ELF-1 (cell line): ENCODE measurements at regions not wholly inside any gene's neighbourhood (a gene's known extent, or its start where the extent isn't known, plus 50 kb on each side); places are given as distances from the start of the nearest gene placed in this dataset.
"Not testable (repeated sequence)": the region's sequence is repeated elsewhere in the genome, so short reads cannot be mapped to it uniquely, and the experiment has no call there.

Experiments used
- DNase-seq: peaks from one replicate; pipeline ENCODE4 v3.0.0-alpha.2; 2016; ENCODE audit warnings: low read depth, low spot score

DNA sequence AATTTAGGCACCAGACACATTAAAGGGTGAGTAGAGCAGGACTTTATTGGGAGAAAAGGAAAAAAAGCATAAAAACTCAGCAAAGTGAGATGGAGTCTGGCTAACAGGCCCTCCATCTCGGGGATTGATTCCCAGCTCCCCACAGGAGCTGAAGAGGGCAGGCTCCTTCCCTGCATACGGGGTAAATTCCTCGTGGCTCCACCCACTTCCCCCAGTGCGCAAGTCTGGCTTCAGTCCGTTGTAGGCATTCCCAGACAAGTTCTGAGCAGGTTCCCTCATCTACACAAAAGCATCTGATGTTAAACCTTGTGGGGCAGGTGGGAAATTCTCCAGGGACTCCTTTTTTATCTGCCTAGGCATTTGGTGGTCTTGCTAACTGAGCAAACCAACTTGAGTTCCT, 722.6 kb downstream of the ZNF385D start:
- DNase-seq, result no peak

DNA sequence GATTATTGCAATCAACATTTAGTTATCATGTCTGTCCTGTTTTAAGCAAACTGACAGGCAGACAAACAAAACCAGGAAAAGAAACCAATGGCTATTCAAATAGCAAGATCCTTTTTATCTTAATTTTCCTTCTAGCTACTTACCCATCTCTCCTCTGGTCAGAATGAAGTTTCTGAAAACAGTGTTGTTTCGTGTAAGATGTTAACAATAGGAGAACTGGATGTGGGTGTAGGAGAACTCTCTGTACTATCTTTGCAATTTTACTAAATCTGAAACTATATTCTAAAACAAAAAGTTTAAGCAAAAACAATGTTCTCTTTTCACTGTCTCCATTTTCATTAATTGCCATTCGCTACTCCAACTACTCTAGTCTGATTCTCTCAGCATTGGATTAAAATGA, 726.4 kb downstream of the ZNF385D start:
- no peak for DNase-seq

DNA sequence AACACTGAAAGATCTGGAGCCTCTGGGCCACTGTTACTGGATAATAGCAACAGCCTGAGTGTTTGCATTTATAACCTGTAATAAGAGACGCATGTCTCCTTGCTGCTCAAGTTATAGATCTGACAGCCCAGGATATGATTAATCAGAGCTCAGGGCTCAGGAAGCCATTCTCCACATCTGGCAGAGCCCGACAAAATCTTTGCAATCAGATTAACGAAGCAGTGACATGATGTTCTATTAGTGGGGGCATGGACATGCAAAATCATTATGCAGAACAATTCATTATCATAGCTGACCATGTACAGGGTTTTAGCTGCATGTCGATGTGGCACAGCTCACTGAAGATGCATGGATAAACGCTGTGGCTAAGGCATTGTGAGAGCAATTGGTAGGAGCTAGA, 730.3 kb downstream of the ZNF385D start:
- no peak for DNase-seq

DNA sequence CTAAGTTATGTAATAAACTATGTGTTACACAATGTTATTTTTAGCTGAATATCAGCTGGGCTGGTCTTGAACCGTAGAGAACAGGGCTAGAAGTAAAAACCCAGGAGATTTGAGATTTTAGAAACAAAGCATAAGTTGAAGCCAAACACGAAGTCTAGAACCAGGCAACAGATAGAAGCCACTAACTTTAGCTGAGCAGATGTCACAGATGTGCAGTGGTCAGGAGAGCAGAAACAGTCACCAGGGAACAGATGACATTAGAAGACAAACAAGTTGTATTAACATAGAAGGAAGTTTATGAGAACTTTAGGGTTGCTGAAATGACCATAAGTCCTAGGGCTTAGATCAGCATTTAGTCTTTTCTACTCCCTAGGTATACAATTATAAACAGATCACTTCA, 731.0 kb downstream of the ZNF385D start:
- DNase-seq, result no peak

DNA sequence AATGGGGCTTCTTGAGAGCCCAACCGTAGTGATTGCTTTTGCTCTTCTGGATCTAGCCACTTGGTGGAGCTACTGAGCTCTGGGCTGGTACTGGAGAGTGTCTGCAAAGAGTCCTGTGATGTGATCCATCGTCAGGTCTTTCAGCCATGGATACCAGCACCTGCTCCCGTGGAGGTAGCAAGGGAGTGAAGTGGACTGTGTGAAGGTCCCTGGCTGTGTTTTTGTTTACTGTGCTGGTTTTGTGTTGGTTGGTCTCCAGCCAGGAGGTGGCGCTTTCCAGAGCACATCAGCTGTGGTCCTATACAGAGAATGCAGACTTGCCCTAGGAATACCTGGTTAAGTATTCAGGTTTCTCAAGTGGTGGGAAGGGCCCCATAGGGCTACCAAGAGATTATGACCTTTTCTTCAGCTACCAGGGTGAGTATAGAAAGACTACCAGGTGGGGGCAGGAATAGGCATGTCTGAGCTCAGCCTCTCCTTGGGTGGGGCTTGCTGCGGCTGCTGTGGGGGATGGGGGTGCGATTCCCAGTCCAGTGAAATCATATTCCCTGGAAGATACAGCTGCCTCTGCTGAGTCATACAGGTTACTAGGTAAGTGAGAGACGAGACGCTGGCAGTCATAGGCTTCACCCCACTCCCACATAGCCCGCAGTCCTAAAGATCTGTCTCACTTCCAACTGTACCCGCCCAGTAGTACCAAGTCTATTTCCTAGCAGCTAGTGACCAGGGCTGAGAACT, 733.7 kb downstream of the ZNF385D start:
- DNase-seq, result peak; percentile 80

DNA sequence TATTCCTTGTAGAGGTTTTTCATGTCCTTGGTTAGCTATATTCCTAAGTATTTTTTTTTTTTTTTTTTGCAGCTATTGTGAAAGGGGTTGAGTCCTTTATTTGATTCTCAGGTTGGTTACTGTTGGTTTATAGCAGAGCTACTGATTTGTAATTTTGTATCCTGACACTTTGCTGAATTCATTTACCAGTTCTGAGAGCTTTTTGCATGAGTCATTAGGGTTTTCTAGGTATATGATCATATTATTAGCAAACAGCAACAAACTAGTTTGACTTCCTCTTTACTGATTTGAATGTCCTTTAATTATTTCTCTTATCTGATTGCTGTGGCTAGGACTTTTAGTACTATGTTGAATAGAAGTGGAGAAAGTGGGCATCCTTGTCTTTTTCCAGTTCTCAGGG, 737.4 kb downstream of the ZNF385D start:
- DNase-seq, result no peak

DNA sequence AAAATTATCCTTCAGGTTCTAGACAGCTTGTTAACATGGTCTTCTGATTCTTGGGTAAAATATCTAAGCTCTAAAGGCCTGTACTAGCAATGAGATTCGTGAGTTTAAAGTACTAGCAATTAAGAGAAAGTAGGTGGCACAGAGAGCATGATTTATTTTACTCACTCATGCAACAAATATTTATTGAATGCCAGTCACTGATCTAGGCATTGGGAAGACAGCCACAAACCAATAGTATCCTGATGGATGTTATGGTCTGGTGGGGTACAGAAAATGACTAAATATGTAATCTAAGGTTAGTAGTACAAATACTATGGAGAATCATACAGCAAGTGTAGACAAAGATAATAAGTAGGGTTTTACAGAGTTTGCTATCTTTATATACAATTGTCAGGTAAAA, 751.3 kb downstream of the ZNF385D start:
- no peak for DNase-seq

DNA sequence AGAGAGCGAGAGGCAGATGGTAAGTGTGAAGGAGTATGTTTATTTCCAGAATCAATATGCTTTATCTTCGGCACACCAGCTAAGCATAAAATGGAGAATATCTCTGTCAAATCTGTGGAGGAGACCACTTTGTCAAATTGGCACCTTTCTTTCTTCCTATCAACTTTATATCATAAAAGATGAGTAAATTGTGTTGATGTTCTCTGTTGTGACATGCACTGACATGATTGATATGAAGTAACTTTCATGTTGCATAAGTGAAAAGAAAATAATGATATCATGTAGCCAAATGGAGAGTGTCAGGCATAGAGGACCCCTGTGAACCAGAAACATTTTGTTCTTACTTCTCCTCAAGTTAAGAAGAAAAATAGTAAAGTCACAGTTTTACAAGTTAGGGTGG, 753.8 kb downstream of the ZNF385D start:
- DNase-seq, result no peak

DNA sequence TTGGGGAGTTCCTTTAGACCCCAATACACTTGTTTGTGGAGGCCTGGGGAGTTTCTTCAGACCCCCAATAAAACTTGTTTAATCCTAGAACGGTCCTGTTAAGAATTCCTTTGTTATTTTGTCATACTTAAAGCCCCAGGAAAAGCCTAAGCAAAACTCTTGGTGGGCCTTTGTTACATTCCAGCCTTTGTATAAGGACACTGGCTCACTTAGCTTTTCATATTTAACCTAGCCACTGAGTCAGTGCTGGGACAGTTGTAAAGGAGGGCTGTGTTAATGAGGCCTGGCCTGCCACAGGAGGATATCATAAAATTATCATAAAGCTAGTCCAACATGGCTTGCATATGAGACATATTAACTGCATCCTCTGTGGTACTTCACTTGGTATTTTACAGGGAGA, 760.1 kb downstream of the ZNF385D start:
- DNase-seq, result no peak

DNA sequence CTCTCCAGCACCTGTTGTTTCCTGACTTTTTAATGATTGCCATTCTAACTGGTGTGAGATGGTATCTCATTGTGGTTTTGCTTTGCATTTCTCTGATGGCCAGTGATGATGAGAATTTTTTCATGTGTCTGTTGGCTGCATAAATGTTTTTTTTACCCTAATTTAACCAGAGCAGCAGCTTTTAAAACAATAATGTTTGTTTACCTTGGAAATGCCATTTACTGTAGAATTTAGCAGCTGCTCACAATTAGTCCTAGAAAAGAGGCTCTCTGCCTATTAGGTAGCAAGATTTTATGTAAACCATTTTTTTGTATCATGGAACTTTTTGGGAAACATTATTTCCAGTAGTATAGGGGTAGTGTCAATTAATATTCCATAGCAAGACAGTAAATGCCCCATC, 761.4 kb downstream of the ZNF385D start:
- not testable (repeated sequence) for DNase-seq

DNA sequence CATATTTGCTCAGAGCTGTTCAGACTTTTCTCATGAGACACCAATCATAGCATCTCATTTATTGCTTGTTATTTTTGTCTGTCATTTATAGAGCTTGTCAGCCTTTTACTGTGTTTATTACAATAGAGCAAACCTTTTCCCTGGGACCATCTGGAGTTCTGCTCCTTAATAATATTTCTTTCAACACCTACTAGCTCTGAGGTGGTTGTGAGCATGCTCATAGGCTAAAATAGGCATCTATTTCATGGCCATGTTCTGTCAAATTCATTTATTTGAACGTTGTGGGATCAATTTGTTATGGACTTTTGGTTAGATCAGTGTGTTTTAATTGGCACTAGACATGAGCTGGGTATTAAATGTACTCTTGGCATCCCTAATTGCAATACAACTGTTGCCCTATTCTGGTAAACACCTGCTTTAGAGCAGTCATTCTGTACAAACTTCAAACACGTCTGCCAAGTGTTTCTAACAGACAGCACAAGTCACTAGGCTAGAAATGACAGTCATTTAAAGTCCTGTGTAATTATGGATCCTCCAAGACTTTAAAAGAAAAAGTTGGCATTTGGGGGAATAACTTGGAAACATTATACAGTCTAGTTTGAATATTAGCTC, 766.3 kb downstream of the ZNF385D start:
- DNase-seq, result no peak

DNA sequence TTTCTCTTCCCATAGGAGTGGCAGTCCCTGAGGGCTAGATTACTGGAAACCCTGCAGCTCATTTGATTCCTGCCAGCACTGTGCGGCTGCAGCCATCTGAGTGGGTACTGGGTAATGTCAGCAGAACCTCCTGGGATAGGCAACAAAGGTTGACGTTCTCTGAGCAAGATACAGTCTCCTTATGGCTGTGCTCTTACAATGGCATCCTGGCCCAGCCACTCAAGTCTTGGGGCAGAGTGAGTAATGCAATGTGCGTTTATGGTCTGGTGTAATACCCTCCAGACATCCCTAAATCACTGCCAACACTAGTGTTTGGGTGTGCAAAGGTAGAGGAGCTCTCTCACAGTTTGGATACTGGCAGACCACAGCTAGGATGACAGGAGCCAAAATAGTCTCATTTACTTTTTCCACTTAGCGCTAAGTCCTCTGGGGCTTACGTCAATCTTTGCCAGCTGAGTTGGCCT, 775.8 kb downstream of the ZNF385D start:
- peak; percentile 16 for DNase-seq

DNA sequence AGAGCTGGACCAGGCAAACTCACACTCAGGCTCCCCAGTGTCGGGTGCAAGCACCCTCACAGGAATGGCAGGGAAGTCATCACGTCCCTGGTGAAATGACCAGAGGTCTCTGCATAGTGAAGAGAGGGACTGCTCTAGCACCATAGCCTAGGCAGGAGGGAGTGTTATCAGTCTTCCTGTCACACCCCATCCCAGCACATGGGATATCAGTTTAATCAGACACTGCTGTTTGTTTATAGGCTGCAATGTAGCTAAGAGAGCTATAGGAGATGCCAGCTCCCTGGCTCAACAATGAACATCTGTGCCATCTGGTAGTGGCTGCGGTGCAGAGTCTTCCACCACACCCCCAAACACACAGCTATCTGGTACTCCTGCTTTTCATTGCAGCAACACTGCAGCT, 776.6 kb downstream of the ZNF385D start:
- DNase-seq, result no peak

DNA sequence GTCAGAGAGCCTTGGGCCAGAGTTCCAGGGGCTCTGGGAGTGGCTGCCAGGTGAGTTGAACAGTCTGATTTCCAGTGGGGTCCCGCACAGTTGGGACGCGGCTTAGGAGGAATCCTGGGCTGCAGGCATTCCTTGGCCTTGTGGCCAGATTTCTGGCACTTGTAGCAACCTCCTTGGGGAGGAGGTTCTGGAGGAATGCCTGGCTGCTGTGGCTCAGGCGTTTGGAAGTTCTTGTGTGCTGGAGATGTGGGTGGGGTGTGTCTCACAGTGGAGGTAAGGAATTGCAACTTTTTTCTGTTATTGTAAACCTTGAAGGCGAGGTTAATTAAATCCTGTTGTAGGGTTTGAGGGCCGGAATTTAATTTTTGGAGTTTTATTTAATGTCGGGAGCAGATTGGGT, 780.2 kb downstream of the ZNF385D start:
- DNase-seq, result not testable (repeated sequence)

DNA sequence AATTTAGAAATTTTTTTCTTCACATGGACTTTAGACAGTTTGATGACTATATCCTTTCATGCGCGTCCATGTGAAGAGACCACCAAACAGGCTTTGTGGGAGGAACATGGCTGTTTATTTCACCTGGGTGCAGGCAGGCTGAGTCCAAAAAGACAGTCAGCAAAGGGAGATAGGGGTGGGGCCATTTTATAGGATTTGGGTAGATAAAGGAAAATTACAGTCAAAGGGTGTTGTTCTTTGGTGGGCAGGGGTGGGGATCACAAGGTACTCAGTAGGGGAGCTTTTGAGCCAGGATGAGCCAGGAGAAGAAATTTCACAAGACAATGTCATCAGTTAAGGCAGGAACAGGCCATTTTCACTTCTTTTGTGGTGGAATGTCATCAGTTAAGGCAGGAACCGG, 781.5 kb upstream of the SGO1 start:
- DNase-seq, result not testable (repeated sequence)

DNA sequence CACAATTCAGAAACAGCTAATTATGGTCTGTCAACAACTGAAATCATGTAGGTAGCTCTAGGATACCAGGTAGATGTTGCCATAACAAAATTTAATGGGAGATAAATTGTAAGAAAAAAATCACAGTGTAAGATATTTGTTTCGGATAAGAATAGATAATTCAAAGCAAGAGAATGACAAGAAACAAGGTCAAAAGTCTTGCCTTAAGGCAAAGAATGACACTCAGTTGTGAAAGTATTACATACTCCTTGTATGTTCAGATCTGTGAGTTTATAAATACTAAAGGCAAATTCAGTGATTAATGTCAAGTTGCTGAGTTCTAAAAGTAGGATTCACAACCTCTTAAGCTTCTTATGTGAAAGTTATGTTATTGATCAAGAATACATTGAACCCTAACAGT, 772.2 kb upstream of the SGO1 start:
- no peak for DNase-seq

DNA sequence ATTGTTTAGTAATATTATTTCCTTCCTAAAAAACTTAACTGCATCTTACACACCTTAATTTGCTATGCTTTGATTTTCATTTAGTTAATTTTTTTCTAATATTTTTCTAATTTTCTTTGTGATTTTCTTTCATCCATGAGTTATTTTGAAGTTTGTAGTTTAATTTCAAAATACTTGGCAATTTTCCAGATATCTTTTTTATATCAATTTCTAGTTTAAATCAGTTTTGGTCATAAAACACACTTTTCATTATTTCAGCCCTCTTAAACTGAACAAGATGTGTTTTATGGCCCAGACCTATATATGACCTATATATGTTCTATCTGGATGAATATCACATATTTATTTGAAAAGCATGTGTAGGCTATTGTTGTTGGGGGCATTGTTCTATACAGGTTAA, 759.9 kb upstream of the SGO1 start:
- DNase-seq, result no peak

DNA sequence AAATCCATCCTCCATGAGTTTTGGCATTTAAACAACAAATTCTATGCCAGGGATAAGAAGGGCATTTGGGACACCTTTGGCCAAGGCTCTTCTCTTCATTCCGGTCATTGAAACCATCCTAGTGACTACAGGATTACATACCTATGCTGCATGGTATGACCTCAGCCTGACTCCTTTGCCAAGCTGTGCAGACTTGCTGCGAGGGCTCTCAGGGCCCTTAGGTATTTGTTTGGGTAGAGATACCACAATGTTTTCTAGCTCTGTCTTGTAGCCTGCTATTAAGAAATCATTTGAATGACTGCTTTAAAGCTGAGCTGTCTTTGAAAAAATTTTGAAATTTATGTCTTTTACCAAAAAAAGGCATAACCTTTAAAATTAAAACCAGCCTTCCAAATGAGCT, 749.8 kb upstream of the SGO1 start:
- no peak for DNase-seq

DNA sequence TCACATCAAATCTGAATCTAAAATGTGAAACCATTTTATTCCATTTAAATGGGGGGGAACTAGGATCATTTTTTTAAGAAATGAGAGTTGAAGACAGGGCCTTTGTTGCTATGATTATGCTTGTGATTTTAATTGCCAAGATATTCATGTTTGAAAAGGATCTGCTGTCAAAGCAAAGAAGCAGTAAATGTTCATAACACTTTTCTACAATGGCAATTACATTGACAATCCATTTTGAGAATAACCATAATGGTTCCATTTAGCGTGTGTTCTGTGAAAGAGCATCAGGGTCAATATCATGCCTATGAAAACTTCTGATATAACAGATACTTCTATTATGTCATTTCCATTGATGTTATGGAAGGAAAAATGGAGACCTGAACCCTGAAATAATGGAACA, 745.8 kb upstream of the SGO1 start:
- DNase-seq, result no peak

DNA sequence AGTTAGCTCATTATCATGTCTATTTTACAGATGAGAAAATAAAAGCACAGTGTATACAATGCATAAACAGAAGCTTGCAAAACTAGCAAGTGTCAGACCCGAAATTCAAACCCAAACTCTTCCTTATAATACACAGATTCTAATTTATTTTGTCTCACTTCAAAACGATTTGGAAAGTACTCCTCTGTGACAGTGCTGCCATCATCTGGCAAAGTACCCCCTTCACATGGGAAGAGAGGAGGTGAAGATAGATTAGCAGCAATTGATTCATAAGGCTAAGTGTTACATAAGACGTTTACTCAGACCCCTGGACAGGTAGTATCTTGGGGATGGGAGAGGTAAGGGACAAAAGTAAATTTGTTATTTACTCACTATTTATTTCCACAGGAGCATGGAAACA, 744.0 kb upstream of the SGO1 start:
- no peak for DNase-seq

DNA sequence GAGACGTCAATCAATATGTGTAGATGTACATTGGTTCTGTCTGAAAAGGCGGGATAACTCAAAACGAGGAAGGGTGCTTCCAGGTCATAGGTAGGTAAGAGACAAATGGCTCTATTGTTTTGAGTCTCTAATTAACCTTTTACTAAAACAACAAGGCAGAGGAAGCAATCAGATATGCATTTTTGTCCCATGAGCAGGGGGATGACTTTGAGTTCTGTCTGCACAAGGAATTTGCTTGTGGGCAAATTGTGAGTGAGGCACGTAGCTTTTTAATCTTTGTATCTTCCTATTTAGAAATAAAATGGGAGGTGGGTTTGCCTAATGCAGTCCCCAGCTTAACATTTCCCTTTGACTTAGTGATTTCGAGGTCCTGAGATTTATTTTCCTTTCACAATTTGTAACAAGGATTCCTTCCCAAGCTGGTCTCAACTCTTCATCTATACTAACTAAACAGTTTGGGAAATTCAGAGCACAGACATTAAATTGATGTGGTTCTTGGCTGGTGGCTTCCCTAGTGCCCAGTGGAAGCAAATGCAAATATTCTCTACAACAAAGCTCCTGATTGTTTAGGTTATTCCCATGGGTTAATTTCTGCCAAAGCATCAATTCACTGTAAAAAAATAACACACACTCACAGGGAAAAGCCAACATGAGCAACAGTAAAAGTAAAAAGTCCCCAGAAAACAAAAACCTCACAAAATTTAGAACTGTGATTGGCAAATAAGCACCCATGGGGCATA, 738.8 kb upstream of the SGO1 start:
- DNase-seq, result no peak

DNA sequence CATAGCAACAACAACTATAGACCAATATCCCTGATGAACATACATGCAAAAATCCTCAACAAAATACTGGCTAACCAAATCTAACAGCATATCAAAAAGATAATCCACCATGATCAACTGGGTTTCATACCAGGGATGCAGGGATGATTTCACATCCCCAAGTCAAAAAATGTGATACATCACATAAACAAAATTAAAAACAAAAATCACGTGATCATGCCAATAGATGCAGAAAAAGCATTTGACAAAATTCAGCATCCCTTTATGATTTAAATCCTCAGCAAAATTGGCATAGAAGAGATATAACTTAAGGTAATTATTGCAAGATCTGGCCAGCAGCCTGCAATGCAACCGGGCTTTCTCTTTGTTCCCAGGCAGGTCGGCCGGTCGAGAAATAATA, 735.1 kb upstream of the SGO1 start:
- not testable (repeated sequence) for DNase-seq
